HG03558 (cell line): ENCODE measurements at regions not wholly inside any gene's neighbourhood (a gene's known extent, or its start where the extent isn't known, plus 50 kb on each side); places are given as distances from the start of the nearest gene placed in this dataset.
A peak's percentile ranks its signal among the peaks of the same experiment; 100 is the strongest.

Source experiments
- ATAC-seq: cut with Tn5 transposase; IDR thresholded peaks from one replicate; pipeline ENCODE4 v1.9.1; 2021; ENCODE audit warnings: moderate number of reproducible peaks; ENCODE audit not compliant: unreplicated experiment; ENCODE audit errors: extremely low read depth

GRCh38 chr16:76963614-76964315, 227.2 kb upstream of the MON1B start:
- no peak for ATAC-seq

- no peak for ATAC-seq
Measured at GRCh38 chr16:76964464-76965154, 226.4 kb upstream of the MON1B start.

- no peak for ATAC-seq
Measured at GRCh38 chr16:76970087-76970744, 220.8 kb upstream of the MON1B start.

- no peak for ATAC-seq
Measured at GRCh38 chr16:76970745-76971099, 220.3 kb upstream of the MON1B start.

GRCh38 chr16:76976101-76976500, 214.9 kb upstream of the MON1B start:
- peak; percentile 97 for ATAC-seq

GRCh38 chr16:76976756-76977155, 214.2 kb upstream of the MON1B start:
- no peak for ATAC-seq

GRCh38 chr16:76984196-76984595, 206.8 kb upstream of the MON1B start:
- no peak for ATAC-seq

- no peak for ATAC-seq
Measured at GRCh38 chr16:76985392-76986045, 205.5 kb upstream of the MON1B start.

- no peak for ATAC-seq
Measured at GRCh38 chr16:76988526-76988925, 202.5 kb upstream of the MON1B start.

- no peak for ATAC-seq
Measured at GRCh38 chr16:77002644-77003043, 188.3 kb upstream of the MON1B start.

GRCh38 chr16:77009453-77009852, 181.5 kb upstream of the MON1B start:
- ATAC-seq = no peak

GRCh38 chr16:77014441-77014840, 176.5 kb upstream of the MON1B start:
- ATAC-seq = no peak

- no peak for ATAC-seq
Measured at GRCh38 chr16:77030600-77030999, 160.4 kb upstream of the MON1B start.

- ATAC-seq = no peak
Measured at GRCh38 chr16:77033516-77033915, 157.5 kb upstream of the MON1B start.

- ATAC-seq = no peak
Measured at GRCh38 chr16:77035361-77035760, 155.6 kb upstream of the MON1B start.

- ATAC-seq = no peak
Measured at GRCh38 chr16:77037696-77038347, 153.2 kb upstream of the MON1B start.

- ATAC-seq = no peak
Measured at GRCh38 chr16:77041468-77041867, 149.5 kb upstream of the MON1B start.

- ATAC-seq = no peak
Measured at GRCh38 chr16:77043076-77043475, 147.9 kb upstream of the MON1B start.

GRCh38 chr16:77046206-77046605, 144.8 kb upstream of the MON1B start:
- ATAC-seq = no peak

- no peak for ATAC-seq
Measured at GRCh38 chr16:77048085-77048484, 142.9 kb upstream of the MON1B start.

- no peak for ATAC-seq
Measured at GRCh38 chr16:77049577-77049976, 141.4 kb upstream of the MON1B start.
